B cell (primary cell): ENCODE measurements at regions not wholly inside any gene's neighbourhood (a gene's known extent, or its start where the extent isn't known, plus 50 kb on each side); places are given as distances from the start of the nearest gene placed in this dataset.

Experiments
- ATAC-seq: fragments of 200-7000 bp; cut with Tn5 transposase; one replicate; pipeline ENCODE4 v1.10.0; 2021; ENCODE audit warnings: low read depth, mild to moderate bottlenecking, moderate number of reproducible peaks, moderate library complexity
- CTCF ChIA-PET: fragments of 350-600 bp; sonication (Branson Sonifier 250); formaldehyde crosslinking; loops from one replicate; lab custom pipeline; 2021; ENCODE audit warnings: antibody characterized with exemption, inconsistent platforms; lab: Charles Lee
- POLR2A ChIA-PET: fragments of 350-600 bp; sonication (Branson Sonifier 250); formaldehyde crosslinking; loops from one replicate; lab custom pipeline; 2021; ENCODE audit warnings: antibody characterized with exemption; lab: Charles Lee
- DNase-seq: peaks from one replicate; pipeline ENCODE4 v3.0.0; 2013
- H2AFZ ChIP-seq: 2 replicates; pipeline ENCODE4 v1.6.1; 2012; ENCODE audit warnings: mild to moderate bottlenecking, low read depth, low read length; ENCODE audit not compliant: insufficient read depth, poor library complexity, severe bottlenecking
- H3K27ac ChIP-seq, 2 donors: 1 replicate in 1 of 2; 2 replicates in 1 of 2; pipeline ENCODE4 v1.5.1; 2012 to 2013; ENCODE audit warnings: low read length in 2 of 2, mild to moderate bottlenecking in 2 of 2, moderate library complexity in 1 of 2
- H3K27me3 ChIP-seq, 4 experiments: fragments of 200-600 bp in 1 of 4; sonication (generic) in 1 of 4; replicated peaks in 1 of 4; 1 replicate in 2 of 4; 2 replicates in 2 of 4; pipeline versions ENCODE4 v1.6.1 to v1.7.0; 2013 to 2016; ENCODE audit warnings: low read length in 3 of 4, mild to moderate bottlenecking in 2 of 4, mixed read lengths in 1 of 4, moderate library complexity in 1 of 4; ENCODE audit not compliant: insufficient read depth in 4 of 4, control insufficient read depth in 3 of 4; ENCODE audit errors: control extremely low read depth in 1 of 4
- H3K36me3 ChIP-seq, 2 experiments: replicated peaks in 1 of 2; 1 replicate in 1 of 2; 2 replicates in 1 of 2; pipeline versions ENCODE4 v1.6.1 to v1.7.1; 2013; ENCODE audit warnings: low read length in 1 of 2; ENCODE audit not compliant: insufficient read depth in 2 of 2, control insufficient read depth in 1 of 2; ENCODE audit errors: control extremely low read depth in 1 of 2, extremely low read depth in 1 of 2
- H3K4me1 ChIP-seq, 2 donors: fragments of 200-600 bp in 1 of 2; sonication (generic) in 1 of 2; 1 replicate in 1 of 2; 2 replicates in 1 of 2; pipeline versions ENCODE4 v1.5.1 to v1.6.1; 2013 to 2017; ENCODE audit warnings: low read length in 2 of 2; ENCODE audit not compliant: control insufficient read depth in 2 of 2, insufficient read depth in 2 of 2
- H3K4me2 ChIP-seq: replicated peaks from 2 replicates; pipeline ENCODE3; 2012; ENCODE audit warnings: mild to moderate bottlenecking, low read depth, low read length; ENCODE audit not compliant: poor library complexity, severe bottlenecking
- H3K4me3 ChIP-seq, 5 experiments: fragments of 200-600 bp in 1 of 5; sonication (generic) in 1 of 5; 1 replicate in 3 of 5; 2 replicates in 2 of 5; pipeline versions ENCODE4 v1.5.1 to v1.7.0; 2011 to 2016; ENCODE audit warnings: low read length in 4 of 5, mild to moderate bottlenecking in 4 of 5, low read depth in 2 of 5, control low read depth in 1 of 5, moderate library complexity in 1 of 5; ENCODE audit not compliant: insufficient read depth in 1 of 5; ENCODE audit errors: control extremely low read depth in 1 of 5, extremely low read depth in 1 of 5
- H3K79me2 ChIP-seq: fragments of 200-600 bp; sonication (generic); one replicate; pipeline ENCODE4 v1.6.0; 2016; ENCODE audit warnings: low read length; ENCODE audit not compliant: control insufficient read depth, insufficient read depth
- H3K9ac ChIP-seq: fragments of 200-600 bp; sonication (generic); 2 replicates; pipeline ENCODE4 v1.6.1; 2017; ENCODE audit warnings: mild to moderate bottlenecking, low read length, moderate library complexity
- H3K9me3 ChIP-seq, 3 donors: one replicate each; pipeline versions ENCODE4 v1.6.1 to v1.7.1; 2013; ENCODE audit warnings: low read length in 2 of 3; ENCODE audit not compliant: control insufficient read depth in 2 of 3, insufficient read depth in 1 of 3; ENCODE audit errors: control extremely low read depth in 1 of 3
- H4K20me1 ChIP-seq: 2 replicates; pipeline ENCODE4 v1.6.0; 2012; ENCODE audit warnings: mild to moderate bottlenecking, low read length; ENCODE audit not compliant: insufficient read depth, control insufficient read depth, poor library complexity, severe bottlenecking
- H3K27ac Mint-ChIP-seq: one replicate; pipeline ENCODE4 v1.8.0; 2021; ENCODE audit warnings: mixed read lengths
- H3K27me3 Mint-ChIP-seq: one replicate; pipeline ENCODE4 v1.8.0; 2021; ENCODE audit warnings: mixed read lengths
- H3K4me1 Mint-ChIP-seq: one replicate; pipeline ENCODE4 v1.8.0; 2021; ENCODE audit warnings: mixed read lengths
- H3K4me3 Mint-ChIP-seq: one replicate; pipeline ENCODE4 v1.8.0; 2021; ENCODE audit warnings: mixed read lengths
- H3K9me3 Mint-ChIP-seq: one replicate; pipeline ENCODE4 v1.8.0; 2022; ENCODE audit warnings: mixed read lengths; ENCODE audit not compliant: insufficient read depth
- CTCF ChIP-seq: fragments of 200-600 bp; IDR thresholded peaks from one replicate; pipeline ENCODE4 v1.8.0; 2022; ENCODE audit warnings: antibody characterized with exemption, mild to moderate bottlenecking
- EZH2 ChIP-seq: IDR thresholded peaks from 2 replicates; pipeline ENCODE4 v1.6.1; 2012; ENCODE audit warnings: borderline replicate concordance, low read depth, mild to moderate bottlenecking, moderate library complexity, low read length; ENCODE audit not compliant: insufficient read depth, poor library complexity, severe bottlenecking
- WGBS: methylation state at CpG from one replicate; pipeline ENCODE4 v1.1.5; 2013; ENCODE audit warnings: missing lambda C conversion rate; ENCODE audit not compliant: insufficient coverage; 5-methylcytosine and 5-hydroxymethylcytosine counted together
- intact Hi-C: fragments of 100-400 bp; cut with micrococcal nuclease; formaldehyde crosslinking; loops from one replicate; pipeline ENCODE4 v1.10.0; 2022

- Mint-ChIP-seq H3K27me3 (no peaks in the 10 kb centered on the region), H3K4me1 (peaks cover 13% of the 10 kb centered on the region), H3K4me3 (no peak overlapping the region), H3K27ac (no peak overlapping the region), H3K9me3 (no peaks in the 10 kb centered on the region)
- Histone ChIP-seq H3K4me1 (peaks cover 6 to 9% of the 10 kb centered on the region in 2 donors), H3K9me3 (no peaks in the 10 kb centered on the region), H3K79me2 (no peaks in the 10 kb centered on the region), H3K27me3 (no peaks in the 10 kb centered on the region), H3K36me3 (no peaks in the 10 kb centered on the region), H2AFZ (no peak overlapping the region), H4K20me1 (no peaks in the 10 kb centered on the region), H3K4me3 (no peak overlapping the region), H3K4me2 (no peak overlapping the region), H3K27ac (no peak overlapping the region), H3K9ac (no peak overlapping the region)
- 0% methylated on average over 1 of the region's 3 CpGs for WGBS
- intact Hi-C loops, result no loop called here
- CTCF ChIA-PET, result no interaction called here
- DNase-seq (no peak), ATAC-seq (no peak)
- POLR2A ChIA-PET, result no interaction called here
- no peak for TF ChIP-seq CTCF
Measured at GRCh38 chr3:124621498-124621897, 108.8 kb upstream of the UMPS start.

- Mint-ChIP-seq H3K27me3 (no peaks in the 10 kb centered on the region), H3K4me3 (no peak overlapping the region), H3K4me1 (peaks cover 7% of the 10 kb centered on the region), H3K9me3 (no peaks in the 10 kb centered on the region), H3K27ac (no peak overlapping the region)
- TF ChIP-seq CTCF (no peak), EZH2 (no peak)
- Histone ChIP-seq H2AFZ (no peak overlapping the region), H3K79me2 (no peaks in the 10 kb centered on the region), H3K9ac (no peak overlapping the region), H3K27me3 (no peaks in the 10 kb centered on the region), H4K20me1 (no peaks in the 10 kb centered on the region), H3K9me3 (no peaks in the 10 kb centered on the region), H3K4me1 (peaks cover 4 to 9% of the 10 kb centered on the region in 2 donors), H3K4me3 (no peak overlapping the region), H3K4me2 (no peak overlapping the region), H3K36me3 (no peaks in the 10 kb centered on the region), H3K27ac (no peak overlapping the region)
- ChIA-PET CTCF (no interaction called here), POLR2A (no interaction called here)
- intact Hi-C loops, result no loop called here
- DNase-seq (no peak), ATAC-seq (no peak)
Measured at GRCh38 chr3:124625074-124625473, 105.2 kb upstream of the UMPS start.
